NCI-H345 (cell line): ENCODE measurements at regions not wholly inside any gene's neighbourhood (a gene's known extent, or its start where the extent isn't known, plus 50 kb on each side); places are given as distances from the start of the nearest gene placed in this dataset.
"Not testable (repeated sequence)": the region's sequence is repeated elsewhere in the genome, so short reads cannot be mapped to it uniquely, and the experiment has no call there.

Source experiments
- DNase-seq: peaks from one replicate; lab custom pipeline; 2025; lab: John Stamatoyannopoulos, UW

GRCh38 chr13:78540058-78540457 is 63.3 kb downstream of the POU4F1 start:
- no peak for DNase-seq

- not testable (repeated sequence) for DNase-seq
These were observed 77.3 kb downstream of the POU4F1 start for GRCh38 chr13:78526044-78526443.

GRCh38 chr13:78524936-78525335 is 78.4 kb downstream of the POU4F1 start:
- no peak for DNase-seq

GRCh38 chr13:78521091-78521490 is 82.3 kb downstream of the POU4F1 start:
- DNase-seq: no peak

- DNase-seq: no peak
These were observed 82.9 kb downstream of the POU4F1 start for GRCh38 chr13:78520425-78520824.

GRCh38 chr13:78518482-78518881 is 84.9 kb downstream of the POU4F1 start:
- not testable (repeated sequence) for DNase-seq

- DNase-seq: no peak
These were observed 103.5 kb downstream of the POU4F1 start for GRCh38 chr13:78499802-78500201.

GRCh38 chr13:78497702-78498355 is 105.5 kb downstream of the POU4F1 start:
- no peak for DNase-seq

- DNase-seq: no peak
These were observed 111.4 kb downstream of the POU4F1 start for GRCh38 chr13:78491978-78492377.

- not testable (repeated sequence) for DNase-seq
These were observed 113.1 kb downstream of the POU4F1 start for GRCh38 chr13:78490225-78490624.

GRCh38 chr13:78487707-78488106 is 115.6 kb downstream of the POU4F1 start:
- no peak for DNase-seq

- no peak for DNase-seq
These were observed 117.5 kb downstream of the POU4F1 start for GRCh38 chr13:78485803-78486202.

- DNase-seq: no peak
These were observed 125.2 kb downstream of the POU4F1 start for GRCh38 chr13:78478183-78478582.

GRCh38 chr13:78476910-78477309 is 126.4 kb downstream of the POU4F1 start:
- no peak for DNase-seq

- no peak for DNase-seq
These were observed 134.7 kb downstream of the POU4F1 start for GRCh38 chr13:78468621-78469020.

GRCh38 chr13:78465250-78465649 is 138.1 kb downstream of the POU4F1 start:
- DNase-seq: no peak

- DNase-seq: no peak
These were observed 143.2 kb downstream of the POU4F1 start for GRCh38 chr13:78460176-78460575.

GRCh38 chr13:78443839-78444238 is 159.5 kb downstream of the POU4F1 start:
- DNase-seq: no peak

GRCh38 chr13:78437781-78438180 is 165.6 kb downstream of the POU4F1 start:
- DNase-seq: no peak

GRCh38 chr13:78436311-78436710 is 167.0 kb downstream of the POU4F1 start:
- DNase-seq: no peak

- DNase-seq: no peak
These were observed 172.0 kb downstream of the POU4F1 start for GRCh38 chr13:78431328-78431727.

- no peak for DNase-seq
These were observed 172.5 kb downstream of the POU4F1 start for GRCh38 chr13:78430811-78431210.

- DNase-seq: no peak
These were observed 173.1 kb downstream of the POU4F1 start for GRCh38 chr13:78430166-78430791.

- no peak for DNase-seq
These were observed 174.7 kb downstream of the POU4F1 start for GRCh38 chr13:78428646-78429045.
